ENCODE measurements at regions not wholly inside any gene's neighbourhood (a gene's known extent, or its start where the extent isn't known, plus 50 kb on each side); places are given as distances from the start of the nearest gene placed in this dataset.
"Not testable (repeated sequence)": the region's sequence is repeated elsewhere in the genome, so short reads cannot be mapped to it uniquely, and the experiment has no call there.

DNA sequence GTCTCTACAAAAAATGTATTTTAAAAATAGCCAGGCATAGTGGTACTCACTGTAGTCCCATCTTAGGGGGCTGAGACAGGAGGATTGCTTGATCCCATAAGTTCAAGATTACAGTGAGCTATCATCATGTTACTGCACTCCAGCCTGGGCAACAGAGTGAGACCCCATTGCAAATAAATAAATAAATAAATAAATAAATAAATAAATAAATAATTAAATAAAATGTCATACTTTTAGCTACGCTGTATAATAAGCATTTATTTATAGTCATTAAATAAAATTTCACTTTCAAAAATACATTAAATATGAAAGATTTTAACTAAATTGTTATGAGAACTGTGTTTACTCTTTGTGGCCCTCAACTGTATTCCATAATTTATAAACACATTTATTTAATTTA, 1124.2 kb downstream of the PCDH7 start:
- DNase-seq = no peak

GRCh38 chr4:31851946-31852345, 1131.8 kb downstream of the PCDH7 start:
- no peak for DNase-seq

- DNase-seq = no peak
Observed at GRCh38 chr4:31877429-31877828, 1157.3 kb downstream of the PCDH7 start.

- DNase-seq = not testable (repeated sequence)
Observed at GRCh38 chr4:31880837-31881236, 1160.7 kb downstream of the PCDH7 start.

DNA sequence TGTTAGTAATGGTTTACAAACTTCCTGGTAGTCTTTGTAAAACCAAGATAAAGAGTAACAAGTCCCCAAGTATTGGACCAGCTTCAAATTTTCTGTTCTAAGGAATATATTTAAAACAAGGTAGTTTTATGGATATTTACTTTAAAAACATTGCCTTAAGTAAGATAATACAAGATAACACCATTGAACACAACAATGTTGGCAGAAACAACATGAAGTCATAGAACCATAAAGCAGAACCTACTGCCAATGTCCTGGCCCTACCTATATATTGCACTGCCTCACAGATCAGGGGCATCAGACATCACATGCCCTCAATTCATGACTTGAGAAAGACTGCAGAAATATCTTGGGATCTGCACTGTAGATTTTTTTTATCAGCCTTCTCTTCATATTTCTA, 1176.2 kb downstream of the PCDH7 start:
- DNase-seq = no peak

DNA sequence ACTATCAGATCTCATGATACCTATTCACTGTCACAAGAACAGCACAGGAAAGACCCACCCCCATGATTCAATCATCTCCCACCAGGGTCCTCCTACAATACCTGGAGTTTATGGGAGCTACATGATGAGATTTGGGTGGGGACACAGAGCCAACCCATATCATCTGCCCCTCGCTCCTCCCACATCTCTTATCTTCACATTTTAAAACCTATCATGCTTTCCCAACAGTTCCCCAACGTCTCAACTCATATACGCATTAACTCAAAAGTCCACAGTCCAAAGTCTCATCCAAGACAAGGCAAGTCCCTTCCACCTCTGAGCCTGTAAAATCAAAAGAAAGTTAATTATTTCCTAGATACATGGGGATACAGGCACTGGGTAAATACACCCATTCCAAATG, 1185.2 kb downstream of the PCDH7 start:
- DNase-seq = no peak

DNA sequence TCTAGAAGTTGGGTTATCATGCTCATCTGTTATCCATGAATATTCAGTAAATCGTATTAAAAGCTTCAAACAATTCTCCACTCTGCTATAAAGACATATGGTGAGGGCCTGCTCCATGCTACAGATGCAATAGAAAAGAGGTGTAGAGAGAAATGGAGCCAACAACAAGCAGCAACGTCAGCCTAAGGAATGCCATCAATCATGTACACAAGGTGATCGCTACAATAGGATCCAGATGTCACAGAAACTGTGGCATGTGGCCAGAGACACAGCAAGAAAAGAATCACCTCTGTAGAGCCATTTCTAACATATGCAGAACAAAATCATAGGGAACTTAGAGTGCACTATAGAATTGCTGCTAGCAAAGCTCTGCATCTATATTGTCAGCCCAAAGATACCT, 1188.1 kb downstream of the PCDH7 start:
- DNase-seq = peak; percentile 72

- DNase-seq = peak; percentile 17
Observed at GRCh38 chr4:31917334-31917733, 1197.2 kb downstream of the PCDH7 start.

- DNase-seq = peak; percentile 80
Observed at GRCh38 chr4:31918891-31919290, 1198.7 kb downstream of the PCDH7 start.

DNA sequence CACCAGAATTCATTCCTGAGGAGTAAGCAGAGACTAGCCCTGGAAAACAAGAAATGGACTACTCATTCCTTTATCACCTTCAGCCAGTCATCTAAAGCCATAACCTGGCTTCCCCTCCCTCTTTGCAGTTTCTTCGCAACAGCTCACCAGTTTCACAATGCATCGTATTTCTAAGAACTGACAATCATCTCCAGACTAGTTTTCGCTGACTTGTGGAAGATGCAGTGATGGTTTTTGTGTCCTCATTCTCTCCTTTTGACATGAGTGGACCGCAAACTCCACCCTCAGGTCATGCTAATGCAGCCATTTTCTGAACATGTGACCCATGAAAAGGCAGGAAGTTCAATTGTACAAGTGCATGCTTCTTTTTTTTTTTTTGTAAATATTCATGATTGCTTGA, 1203.5 kb downstream of the PCDH7 start:
- DNase-seq = no peak

DNA sequence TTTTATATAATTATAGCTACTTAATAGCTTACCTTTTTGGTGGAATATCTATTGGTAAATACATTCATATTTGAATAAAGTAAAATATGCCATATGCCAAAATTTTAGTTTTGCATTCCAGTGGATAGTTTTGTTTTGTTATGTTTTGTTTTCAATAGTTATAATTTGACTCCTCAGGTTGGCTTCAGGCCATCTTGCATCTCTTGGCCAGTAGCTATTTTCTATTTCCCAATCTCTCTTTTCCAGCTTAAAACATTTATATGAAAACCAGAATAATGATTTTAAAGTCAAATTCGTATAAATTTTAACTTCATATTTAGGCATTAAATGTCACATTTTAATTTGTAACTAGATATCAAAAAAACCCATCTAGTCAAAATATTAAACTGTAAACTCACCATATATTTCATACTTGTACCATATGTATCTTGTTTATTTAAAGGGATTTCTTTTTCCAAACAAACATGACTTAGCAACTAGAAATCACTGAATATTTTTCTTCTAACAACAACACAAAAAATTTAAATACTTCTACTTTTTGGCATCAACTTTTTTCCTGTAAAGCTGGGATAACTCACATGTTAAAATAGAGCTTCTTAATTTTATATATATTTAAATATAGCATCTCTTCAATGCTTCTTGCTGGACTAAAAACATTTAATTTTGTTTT, 1209.6 kb downstream of the PCDH7 start:
- DNase-seq = no peak

DNA sequence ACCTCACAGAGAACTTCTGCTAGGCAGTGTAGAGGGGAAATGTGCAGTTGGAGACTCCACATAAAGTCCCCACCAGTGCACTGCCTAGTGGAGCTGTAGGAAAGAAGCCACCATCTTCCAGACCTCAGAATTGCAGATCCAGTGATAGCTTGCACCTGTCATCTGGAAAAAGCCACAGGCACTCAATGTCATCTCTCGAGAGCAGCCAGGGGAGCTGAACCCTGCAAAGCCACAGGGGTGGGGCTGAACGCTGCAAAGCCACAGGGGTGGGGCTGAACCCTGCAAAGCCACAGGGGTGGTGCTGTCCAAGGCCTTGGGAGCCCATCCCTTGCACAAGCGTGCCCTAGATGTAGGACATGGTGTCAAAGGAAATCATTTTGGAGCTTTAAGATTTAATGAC, 1226.3 kb downstream of the PCDH7 start:
- DNase-seq = no peak

GRCh38 chr4:31947101-31947500, 1226.9 kb downstream of the PCDH7 start:
- DNase-seq = no peak

GRCh38 chr4:31949045-31949444, 1228.9 kb downstream of the PCDH7 start:
- DNase-seq = no peak

DNA sequence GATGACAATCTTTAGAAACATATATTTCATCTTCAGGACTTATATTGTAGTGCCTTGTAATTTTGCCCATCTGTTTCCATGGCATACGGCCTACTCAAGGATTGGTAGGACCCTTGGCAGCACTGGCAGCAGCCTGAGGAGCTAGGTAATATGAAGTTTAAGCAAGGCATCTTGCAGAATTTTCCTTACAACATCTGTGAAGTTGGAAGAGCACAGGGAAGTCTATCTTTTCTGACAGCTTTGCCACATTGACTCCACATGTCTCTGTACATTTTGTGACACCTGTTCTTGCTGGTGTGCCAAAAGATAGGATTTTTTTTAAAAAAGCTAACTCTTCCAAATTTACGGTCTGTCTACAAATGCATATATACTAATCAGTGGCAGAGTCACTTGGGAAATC, 1235.2 kb downstream of the PCDH7 start:
- no peak for DNase-seq

DNA sequence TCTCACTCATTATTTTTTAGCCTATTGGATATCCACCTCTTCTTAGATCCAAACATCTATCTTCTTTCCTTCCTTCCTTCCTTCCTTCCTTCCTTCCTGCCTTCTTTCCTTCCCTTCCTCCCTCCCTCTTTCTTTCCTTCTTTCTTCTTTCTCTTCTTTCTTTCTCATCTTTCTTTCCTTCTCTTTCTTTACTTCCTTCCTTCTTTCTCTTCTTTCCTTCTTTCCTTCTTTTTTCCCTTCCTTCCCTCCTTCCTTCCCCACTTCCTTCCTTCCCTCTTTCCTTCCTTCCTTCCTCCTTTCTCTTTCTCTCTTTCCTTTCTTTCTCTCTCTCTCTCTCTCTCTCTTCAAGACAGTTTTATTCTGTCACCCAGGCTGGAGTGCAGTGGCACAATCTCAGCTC, 1239.8 kb downstream of the PCDH7 start:
- no peak for DNase-seq

GRCh38 chr4:31964685-31965084, 1244.5 kb downstream of the PCDH7 start:
- DNase-seq = no peak

GRCh38 chr4:31968842-31969241, 1248.7 kb downstream of the PCDH7 start:
- DNase-seq = no peak

DNA sequence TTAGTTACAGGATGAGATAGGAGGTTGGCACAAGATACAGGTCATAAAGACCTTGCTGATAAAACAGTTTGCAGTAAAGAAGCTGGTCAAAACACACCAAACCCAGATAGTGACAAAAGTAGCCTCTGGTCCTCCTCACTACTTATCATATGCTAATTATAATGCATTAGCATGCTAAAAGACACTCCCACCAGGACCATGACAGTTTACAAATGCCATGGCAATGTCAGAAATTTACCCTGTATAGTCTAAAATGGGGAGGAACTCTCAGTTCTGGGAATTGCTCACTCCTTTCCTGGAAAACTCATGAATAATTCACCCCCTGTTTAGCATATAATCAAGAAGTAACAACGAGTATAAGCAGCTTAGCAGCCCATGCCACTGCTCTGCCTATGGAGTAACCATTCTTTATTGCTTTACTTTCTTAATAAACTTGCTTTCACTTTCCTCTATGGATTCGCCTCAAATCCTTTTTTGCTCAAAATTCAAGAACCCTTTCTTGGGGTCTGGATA, 1254.4 kb downstream of the PCDH7 start:
- no peak for DNase-seq

DNA sequence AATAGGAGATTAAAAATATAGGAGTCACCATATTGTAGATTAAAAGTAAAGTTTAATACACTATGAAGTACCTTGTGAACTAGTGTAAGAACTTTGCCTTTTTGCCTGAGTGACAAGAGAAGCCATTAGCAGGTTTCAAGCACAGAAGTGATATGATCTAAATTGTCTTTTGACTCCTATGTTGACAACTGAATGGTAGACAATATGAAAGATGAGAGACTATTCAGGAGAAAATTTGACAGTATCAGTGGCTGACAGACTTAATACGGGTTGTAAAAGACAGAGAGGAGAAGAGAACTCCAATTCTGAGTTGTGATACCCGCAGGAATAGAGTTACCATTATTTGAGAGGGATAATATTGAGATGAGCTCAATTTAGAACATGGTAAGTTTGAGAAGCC, 1259.8 kb downstream of the PCDH7 start:
- DNase-seq = no peak

GRCh38 chr4:31983246-31983645, 1263.1 kb downstream of the PCDH7 start:
- no peak for DNase-seq

GRCh38 chr4:31983677-31984076, 1263.5 kb downstream of the PCDH7 start:
- DNase-seq = no peak

DNA sequence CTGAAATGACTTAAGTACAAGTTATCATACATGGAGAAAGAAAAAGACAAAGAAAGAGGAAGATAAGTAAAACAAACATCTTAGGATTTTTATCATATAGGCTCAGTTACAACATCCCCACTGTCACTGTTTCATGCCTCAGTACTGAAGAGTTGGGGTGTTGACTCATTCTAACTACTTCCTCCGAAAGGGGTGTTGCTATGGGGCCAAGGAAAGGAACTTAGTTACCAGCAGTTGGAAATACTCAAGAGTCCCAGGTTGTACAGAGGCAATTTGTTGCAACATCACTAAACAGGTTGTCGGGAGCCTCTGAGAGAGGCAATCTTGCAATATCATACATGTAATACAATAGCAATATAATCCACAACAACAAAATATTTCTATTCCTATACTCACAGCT, 1264.7 kb downstream of the PCDH7 start:
- DNase-seq = no peak

DNA sequence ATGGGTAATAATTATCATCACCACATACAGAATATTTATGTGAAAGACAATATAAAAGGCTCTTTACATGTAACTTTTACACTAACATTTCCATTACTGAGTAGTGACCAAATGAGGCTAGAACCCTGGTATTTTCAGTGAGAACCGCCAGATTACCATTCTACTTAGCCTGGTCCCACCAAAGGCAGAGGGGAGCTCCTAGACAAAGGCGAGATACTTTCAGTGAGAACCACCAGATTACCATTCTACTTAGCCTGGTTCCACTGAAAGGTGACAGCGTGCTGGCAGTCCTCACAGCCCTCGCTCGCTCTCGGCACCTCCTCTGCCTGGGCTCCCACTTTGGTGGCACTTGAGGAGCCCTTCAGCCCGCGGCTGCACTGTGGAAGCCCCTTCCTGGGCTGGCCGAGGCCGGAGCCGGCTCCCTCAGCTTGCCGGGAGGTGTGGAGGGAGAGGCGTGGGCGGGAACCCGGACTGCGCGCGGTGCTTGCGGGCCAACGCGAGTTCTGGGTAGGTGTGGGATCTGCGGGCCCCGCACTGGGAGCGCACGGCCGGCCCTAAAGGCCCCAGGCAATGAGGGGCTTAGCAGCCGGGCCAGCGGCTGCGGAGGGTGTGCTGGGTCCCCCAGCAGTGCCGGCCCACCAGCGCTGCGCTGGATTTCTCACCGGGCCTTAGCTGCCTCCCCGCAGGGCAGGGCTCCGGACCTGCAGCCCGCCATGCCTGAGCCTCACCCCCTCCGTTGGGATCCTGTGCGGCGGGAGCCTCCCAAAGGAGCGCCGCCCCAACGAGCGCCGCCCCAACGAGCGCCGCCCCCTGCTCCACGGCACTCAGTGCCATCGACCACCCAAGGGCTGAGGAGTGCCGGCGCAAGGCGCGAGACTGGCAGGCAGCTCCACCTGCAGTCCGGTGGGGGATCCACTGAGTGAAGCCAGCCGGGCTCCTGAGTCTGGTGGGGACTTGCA, 1276.1 kb downstream of the PCDH7 start:
- DNase-seq = no peak
